Rectal smooth muscle tissue (tissue), 1 donor: ENCODE measurements at regions not wholly inside any gene's neighbourhood (a gene's known extent, or its start where the extent isn't known, plus 50 kb on each side); places are given as distances from the start of the nearest gene placed in this dataset.
"Not testable (repeated sequence)": the region's sequence is repeated elsewhere in the genome, so short reads cannot be mapped to it uniquely, and the experiment has no call there.

Experiments
- H3K27ac ChIP-seq: one replicate; pipeline ENCODE4 v1.7.0; 2013; ENCODE audit warnings: low read depth, low read length, inconsistent platforms
- H3K27me3 ChIP-seq: one replicate; pipeline ENCODE4 v1.7.0; 2013; ENCODE audit warnings: low read length; ENCODE audit not compliant: control insufficient read depth, insufficient read depth
- H3K36me3 ChIP-seq: one replicate; pipeline ENCODE4 v1.7.0; 2013; ENCODE audit warnings: low read length; ENCODE audit not compliant: control insufficient read depth, insufficient read depth
- H3K4me1 ChIP-seq: one replicate; pipeline ENCODE4 v1.7.0; 2013; ENCODE audit warnings: low read length; ENCODE audit not compliant: control insufficient read depth, insufficient read depth
- H3K4me3 ChIP-seq: one replicate; pipeline ENCODE4 v1.7.0; 2013; ENCODE audit warnings: low read length
- H3K9ac ChIP-seq: one replicate; pipeline ENCODE4 v1.7.0; 2013; ENCODE audit warnings: low read length

- not testable (repeated sequence) for H3K27me3 ChIP-seq, H3K27ac ChIP-seq, H3K9ac ChIP-seq
Observed at GRCh38 chr2:13532781-13533523, 816.2 kb downstream of the TRIB2 start.

GRCh38 chr2:13533524-13533922 is 816.8 kb downstream of the TRIB2 start:
- Histone ChIP-seq H3K36me3 (no peaks in the 10 kb centered on the region), H3K4me1 (no peaks in the 10 kb centered on the region), H3K27me3 (no peaks in the 10 kb centered on the region), H3K27ac (no peak overlapping the region), H3K4me3 (no peak overlapping the region), H3K9ac (no peak overlapping the region)

More at GRCh38 chr2:13532781-13533523, 816.2 kb downstream of the TRIB2 start:
- H3K36me3 ChIP-seq, H3K4me3 ChIP-seq, H3K4me1 ChIP-seq: not testable (repeated sequence)

GRCh38 chr2:13536941-13537340 is 820.2 kb downstream of the TRIB2 start:
- Histone ChIP-seq H3K27ac (no peak overlapping the region), H3K4me1 (no peaks in the 10 kb centered on the region), H3K9ac (no peak overlapping the region), H3K36me3 (no peaks in the 10 kb centered on the region), H3K4me3 (no peak overlapping the region), H3K27me3 (no peaks in the 10 kb centered on the region)

GRCh38 chr2:13537771-13538349 is 821.1 kb downstream of the TRIB2 start:
- Histone ChIP-seq H3K27ac (no peak overlapping the region), H3K4me1 (no peaks in the 10 kb centered on the region), H3K36me3 (no peaks in the 10 kb centered on the region), H3K9ac (no peak overlapping the region), H3K4me3 (no peak overlapping the region), H3K27me3 (no peaks in the 10 kb centered on the region)

- H3K36me3 ChIP-seq = no peaks in the 10 kb centered on the region
- no peak overlapping the region for H3K4me3 ChIP-seq
- no peak overlapping the region for H3K27ac ChIP-seq
- H3K4me1 ChIP-seq = no peaks in the 10 kb centered on the region
- H3K27me3 ChIP-seq = no peaks in the 10 kb centered on the region
- no peak overlapping the region for H3K9ac ChIP-seq
Observed at GRCh38 chr2:13539296-13539695, 822.6 kb downstream of the TRIB2 start.

- Histone ChIP-seq H3K9ac (no peak overlapping the region), H3K4me3 (no peak overlapping the region), H3K27ac (no peak overlapping the region), H3K36me3 (no peaks in the 10 kb centered on the region), H3K4me1 (no peaks in the 10 kb centered on the region), H3K27me3 (no peaks in the 10 kb centered on the region)
Observed at GRCh38 chr2:13542061-13542460, 825.3 kb downstream of the TRIB2 start.

- no peaks in the 10 kb centered on the region for H3K27me3 ChIP-seq
- no peaks in the 10 kb centered on the region for H3K4me1 ChIP-seq
- no peaks in the 10 kb centered on the region for H3K36me3 ChIP-seq
- no peak overlapping the region for H3K27ac ChIP-seq
- H3K9ac ChIP-seq = no peak overlapping the region
- no peak overlapping the region for H3K4me3 ChIP-seq
Observed at GRCh38 chr2:13542642-13543041, 825.9 kb downstream of the TRIB2 start.

- no peaks in the 10 kb centered on the region for H3K4me1 ChIP-seq
Observed at GRCh38 chr2:13543550-13543949, 826.8 kb downstream of the TRIB2 start.

GRCh38 chr2:13545320-13545719 is 828.6 kb downstream of the TRIB2 start:
- no peaks in the 10 kb centered on the region for H3K27me3 ChIP-seq
- H3K4me1 ChIP-seq = no peaks in the 10 kb centered on the region
- H3K27ac ChIP-seq = no peak overlapping the region
- H3K36me3 ChIP-seq = no peaks in the 10 kb centered on the region
- no peak overlapping the region for H3K9ac ChIP-seq
- no peak overlapping the region for H3K4me3 ChIP-seq

More at GRCh38 chr2:13543550-13543949, 826.8 kb downstream of the TRIB2 start:
- no peaks in the 10 kb centered on the region for H3K36me3 ChIP-seq
- no peaks in the 10 kb centered on the region for H3K27me3 ChIP-seq
- H3K27ac ChIP-seq = no peak overlapping the region
- no peak overlapping the region for H3K4me3 ChIP-seq
- no peak overlapping the region for H3K9ac ChIP-seq

GRCh38 chr2:13546131-13546530 is 829.4 kb downstream of the TRIB2 start:
- no peak overlapping the region for H3K9ac ChIP-seq
- no peaks in the 10 kb centered on the region for H3K27me3 ChIP-seq
- no peaks in the 10 kb centered on the region for H3K36me3 ChIP-seq
- H3K27ac ChIP-seq = no peak overlapping the region
- no peaks in the 10 kb centered on the region for H3K4me1 ChIP-seq
- H3K4me3 ChIP-seq = no peak overlapping the region

- Histone ChIP-seq H3K27me3 (no peaks in the 10 kb centered on the region), H3K9ac (no peak overlapping the region), H3K4me3 (no peak overlapping the region), H3K4me1 (no peaks in the 10 kb centered on the region), H3K27ac (no peak overlapping the region), H3K36me3 (no peaks in the 10 kb centered on the region)
Observed at GRCh38 chr2:13550285-13551231, 833.8 kb downstream of the TRIB2 start.

GRCh38 chr2:13558368-13558767 is 841.6 kb downstream of the TRIB2 start:
- no peaks in the 10 kb centered on the region for H3K27me3 ChIP-seq
- no peak overlapping the region for H3K9ac ChIP-seq
- no peaks in the 10 kb centered on the region for H3K4me1 ChIP-seq
- no peak overlapping the region for H3K4me3 ChIP-seq
- H3K36me3 ChIP-seq = no peaks in the 10 kb centered on the region
- no peak overlapping the region for H3K27ac ChIP-seq
